Muscle of arm (tissue), 1 donor: ENCODE measurements at regions not wholly inside any gene's neighbourhood (a gene's known extent, or its start where the extent isn't known, plus 50 kb on each side); places are given as distances from the start of the nearest gene placed in this dataset.
"Not testable (repeated sequence)": the region's sequence is repeated elsewhere in the genome, so short reads cannot be mapped to it uniquely, and the experiment has no call there.

Experiments used
- DNase-seq: peaks from one replicate; pipeline ENCODE4 v3.0.0-alpha.2; 2013

DNA sequence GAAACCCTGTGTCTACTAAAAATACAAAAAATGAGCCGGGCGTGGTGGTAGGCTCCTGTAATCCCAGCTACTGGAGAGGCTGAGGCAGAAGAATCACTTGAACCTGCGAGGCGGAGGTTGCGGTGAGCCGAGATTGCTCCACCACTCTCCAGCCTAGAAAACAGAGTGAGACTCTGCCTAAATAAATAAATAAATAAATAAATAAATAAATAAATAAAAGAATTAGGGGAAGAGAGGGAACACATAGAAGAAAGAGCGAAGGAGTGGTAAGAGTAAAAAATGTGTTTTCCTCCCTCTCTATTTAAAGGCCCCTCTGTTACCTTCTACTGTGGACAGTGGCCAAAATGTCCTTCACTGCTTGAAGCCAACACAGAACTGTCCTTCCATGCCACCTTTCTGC lies 103.9 kb upstream of the SOX21 start:
- DNase-seq = no peak

DNA sequence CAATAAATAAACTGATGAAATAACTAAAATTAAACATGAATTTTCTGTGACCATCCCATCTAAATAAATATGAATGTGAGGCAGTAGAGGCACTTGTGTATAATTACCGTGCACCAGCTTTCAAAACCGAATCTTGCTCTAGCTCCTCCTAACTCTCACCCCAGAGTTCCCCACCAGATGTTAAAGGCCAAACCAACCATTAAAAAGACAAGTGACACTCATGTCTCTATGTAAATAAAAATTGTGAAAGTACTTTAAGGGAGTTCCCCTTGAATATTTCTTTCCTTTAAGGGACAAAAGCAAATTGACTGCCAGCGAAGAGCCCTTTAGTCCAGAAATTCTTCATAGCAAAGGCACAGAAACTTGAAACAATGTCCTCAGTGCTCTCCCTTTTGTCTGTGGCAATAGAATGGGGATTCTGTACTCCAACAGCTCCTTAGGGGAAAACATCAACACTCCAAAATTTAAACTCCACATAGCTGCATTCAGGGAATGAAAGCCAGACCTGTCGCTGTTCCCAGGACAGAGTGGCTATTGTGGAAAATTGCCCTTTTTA lies 101.7 kb upstream of the SOX21 start:
- no peak for DNase-seq

DNA sequence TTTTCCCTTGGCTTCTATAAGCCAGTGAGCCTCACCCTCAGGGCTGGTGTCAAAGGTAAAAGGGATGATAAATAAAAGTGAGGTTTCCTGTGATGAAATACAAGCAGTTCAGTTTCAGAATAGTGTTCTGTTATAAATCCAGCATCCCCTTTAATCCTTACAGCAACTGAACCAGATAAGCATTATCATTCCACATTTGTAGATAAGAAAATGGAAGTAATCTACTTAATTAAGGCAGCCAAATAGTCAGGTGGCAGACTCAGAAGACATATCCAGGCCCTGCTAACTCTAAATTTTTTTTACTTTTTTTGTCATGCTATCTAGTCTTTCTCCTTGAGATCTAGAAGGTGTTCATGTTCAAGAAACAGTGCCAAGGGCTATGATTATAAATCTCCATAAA lies 99.4 kb upstream of the SOX21 start:
- no peak for DNase-seq

DNA sequence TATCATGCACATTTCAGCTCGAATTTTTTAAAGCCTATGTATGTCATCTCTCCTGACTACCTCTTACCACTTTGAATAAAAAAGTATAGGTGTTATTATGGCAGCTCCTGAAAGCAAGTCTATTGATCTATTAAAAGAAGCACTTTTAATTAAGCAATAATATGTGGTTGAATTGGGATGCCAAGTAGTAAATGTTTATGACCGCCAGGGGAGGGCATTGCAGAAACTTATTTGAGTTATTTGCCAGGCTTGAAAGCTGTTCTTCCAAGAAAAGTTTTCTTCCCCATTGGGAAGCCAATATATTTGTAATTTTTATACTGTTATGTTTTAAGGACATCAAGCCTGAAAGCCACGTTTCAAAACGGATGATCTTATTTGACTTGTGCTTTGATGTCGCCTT lies 88.1 kb upstream of the SOX21 start:
- no peak for DNase-seq

DNA sequence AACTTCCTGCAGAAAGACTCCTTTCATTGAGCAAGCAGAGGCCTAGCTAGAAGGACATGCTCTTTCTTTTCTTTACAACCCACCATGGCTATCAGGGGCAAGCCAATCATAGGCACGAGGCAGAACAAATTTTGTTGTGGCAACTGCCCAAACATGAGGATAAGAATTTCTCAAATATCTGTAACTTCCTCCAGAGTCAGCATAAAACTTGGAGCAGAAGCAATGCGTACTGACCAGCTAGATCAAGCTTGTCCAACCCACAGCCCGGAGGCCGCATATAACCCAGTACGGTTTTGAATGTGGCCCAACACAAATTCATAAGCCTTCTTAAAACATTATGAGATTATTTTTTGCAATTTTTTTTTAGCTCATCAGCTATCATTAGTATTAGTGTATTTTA lies 87.0 kb upstream of the SOX21 start:
- DNase-seq = no peak

DNA sequence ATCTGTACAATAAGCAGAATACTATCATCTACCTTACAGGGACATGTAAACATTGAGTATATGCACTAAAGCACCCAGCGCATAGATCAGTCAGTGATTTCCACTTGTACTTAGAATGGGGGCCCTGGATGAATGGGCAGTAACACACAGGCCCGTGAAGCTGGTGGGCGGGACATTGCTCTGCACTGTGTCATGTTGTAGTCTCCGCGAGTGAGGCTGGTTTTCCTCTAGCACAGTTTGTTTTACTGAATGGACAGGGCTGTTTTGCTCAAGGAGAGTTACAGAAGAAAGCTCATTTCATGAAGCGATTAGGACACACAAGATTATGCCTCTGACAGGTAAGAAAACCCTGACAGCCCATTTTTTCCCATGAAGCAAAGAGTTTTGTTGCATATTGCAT lies 86.4 kb upstream of the SOX21 start:
- no peak for DNase-seq

DNA sequence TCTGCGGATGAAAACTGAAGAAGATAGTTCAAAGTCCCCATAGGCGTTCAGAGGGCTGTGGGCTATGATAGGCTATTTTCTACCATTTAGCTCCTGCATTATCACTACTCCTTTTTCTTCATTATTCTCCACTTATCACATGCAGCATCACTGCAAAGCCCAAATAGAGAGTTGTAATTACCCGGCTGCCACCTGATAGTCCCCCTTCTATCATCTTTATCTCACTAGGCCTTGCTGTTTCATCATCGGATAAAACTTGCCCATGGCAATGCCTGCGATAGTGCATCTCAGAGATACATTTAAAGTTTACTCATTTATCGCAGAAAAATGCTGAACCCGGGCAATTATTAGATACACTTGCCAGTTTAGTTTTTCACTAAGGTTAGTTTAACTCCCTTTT lies 82.9 kb upstream of the SOX21 start:
- no peak for DNase-seq

DNA sequence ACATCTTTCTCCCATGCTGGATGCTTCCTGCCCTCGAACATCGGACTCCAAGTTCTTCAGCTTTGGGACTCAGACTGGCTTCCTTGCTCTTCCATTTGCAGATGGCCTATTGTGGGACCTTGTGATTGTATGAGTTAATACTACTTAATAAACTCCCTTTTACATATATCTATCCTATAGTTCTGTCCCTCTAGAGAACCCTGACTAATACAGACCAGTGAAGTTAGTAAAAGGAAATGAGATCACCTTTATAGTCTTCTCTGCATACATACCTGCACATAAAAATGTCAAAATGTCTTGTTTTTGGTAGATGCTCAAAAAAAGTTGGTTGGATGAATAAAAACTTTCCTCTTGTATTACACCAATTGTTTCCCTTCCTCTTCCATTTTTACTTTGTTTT lies 73.9 kb upstream of the SOX21 start:
- not testable (repeated sequence) for DNase-seq

DNA sequence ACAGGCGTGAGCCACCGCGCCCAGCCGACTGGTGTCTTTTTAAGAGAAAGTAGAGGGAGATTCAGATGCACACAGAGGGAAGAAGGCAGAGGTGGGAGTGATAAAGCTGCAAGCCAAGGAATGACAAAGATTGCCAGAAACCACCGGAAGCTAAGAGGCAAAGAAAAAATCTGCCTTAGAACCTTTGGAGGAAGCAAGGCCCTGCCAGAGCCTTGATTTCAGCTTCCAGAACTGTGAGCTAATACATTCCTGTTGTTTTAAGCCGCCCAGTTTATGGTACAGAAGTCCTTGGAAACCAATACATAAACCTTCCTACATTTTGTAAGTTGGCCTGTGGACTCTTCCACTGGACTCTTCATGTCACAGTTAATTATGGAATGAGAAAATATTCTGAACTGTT lies 71.7 kb upstream of the SOX21 start:
- peak; percentile 16 for DNase-seq

DNA sequence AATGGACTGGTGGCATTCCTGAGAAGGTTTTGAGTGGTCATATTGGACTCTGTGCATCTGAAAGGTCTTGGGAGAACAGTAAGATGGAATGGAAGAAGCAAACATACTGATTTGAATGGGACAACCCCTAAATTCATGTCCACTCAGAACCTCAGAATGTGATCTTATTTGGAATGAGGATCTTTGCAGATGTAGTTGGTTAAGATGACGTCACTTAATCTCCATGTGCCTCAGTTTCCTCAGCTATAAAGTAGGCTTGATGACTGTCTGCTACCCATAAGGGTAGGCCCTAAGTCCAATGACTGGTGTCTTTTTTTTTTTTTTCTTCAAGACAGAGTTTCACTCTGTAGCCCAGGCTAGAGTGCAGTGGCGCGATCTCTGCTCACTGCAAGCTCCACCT lies 71.1 kb upstream of the SOX21 start:
- no peak for DNase-seq

DNA sequence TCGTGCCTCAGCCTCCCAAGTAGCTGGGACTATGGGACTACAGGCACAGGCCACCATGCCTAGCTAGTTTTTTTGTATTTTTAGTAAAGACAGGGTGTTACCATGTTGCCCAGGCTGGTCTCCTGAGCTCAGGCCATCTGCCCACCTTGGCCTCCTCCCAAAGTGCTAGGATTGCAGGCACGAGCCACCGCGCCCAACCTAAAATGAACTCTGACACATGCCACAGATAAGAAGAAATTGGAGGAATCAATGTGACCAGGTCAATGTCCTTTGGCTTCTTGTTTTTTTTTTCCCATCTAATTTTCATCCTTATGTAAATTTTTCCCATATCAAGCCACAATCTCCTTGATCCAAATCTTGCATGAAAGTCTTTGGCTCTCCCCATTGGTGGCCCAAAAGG lies 68.1 kb upstream of the SOX21 start:
- no peak for DNase-seq

DNA sequence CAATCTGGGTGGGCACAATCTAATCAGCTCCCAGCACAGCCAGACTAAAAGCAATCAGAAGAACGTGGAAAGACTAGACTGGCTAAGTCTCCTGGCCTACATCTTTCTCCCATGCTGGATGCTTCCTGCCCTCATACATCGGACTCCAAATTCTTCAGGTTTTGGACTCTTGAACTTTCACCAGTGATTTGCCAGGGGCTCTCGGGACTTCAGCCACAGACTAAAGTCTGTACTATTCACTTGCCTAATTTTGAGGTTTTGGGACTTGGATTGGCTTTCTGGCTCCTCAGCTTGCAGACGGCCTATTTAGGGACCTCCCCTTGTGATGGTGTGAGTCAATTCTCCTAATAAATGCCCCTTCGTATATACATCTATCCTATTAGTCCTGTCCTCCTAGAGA lies 66.6 kb upstream of the SOX21 start:
- DNase-seq = no peak

DNA sequence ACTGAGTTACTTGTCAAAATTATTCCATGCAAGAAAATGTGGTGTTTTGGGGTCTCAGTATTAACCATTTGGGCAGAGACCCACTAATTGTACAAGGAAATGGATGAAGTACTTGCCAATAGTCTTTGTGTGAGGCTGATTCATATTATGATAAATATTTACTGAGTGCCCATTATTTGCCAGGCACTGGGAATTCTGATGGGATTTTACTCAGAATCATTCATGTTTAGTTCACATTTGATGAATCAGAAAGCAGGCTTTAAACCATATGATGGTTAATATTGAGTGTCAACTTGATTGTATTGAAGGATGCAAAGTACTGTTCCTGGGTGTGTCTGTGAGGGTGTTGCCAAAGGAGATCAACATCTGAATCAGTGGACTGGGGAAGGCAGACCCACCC lies 66.2 kb upstream of the SOX21 start:
- DNase-seq = no peak

DNA sequence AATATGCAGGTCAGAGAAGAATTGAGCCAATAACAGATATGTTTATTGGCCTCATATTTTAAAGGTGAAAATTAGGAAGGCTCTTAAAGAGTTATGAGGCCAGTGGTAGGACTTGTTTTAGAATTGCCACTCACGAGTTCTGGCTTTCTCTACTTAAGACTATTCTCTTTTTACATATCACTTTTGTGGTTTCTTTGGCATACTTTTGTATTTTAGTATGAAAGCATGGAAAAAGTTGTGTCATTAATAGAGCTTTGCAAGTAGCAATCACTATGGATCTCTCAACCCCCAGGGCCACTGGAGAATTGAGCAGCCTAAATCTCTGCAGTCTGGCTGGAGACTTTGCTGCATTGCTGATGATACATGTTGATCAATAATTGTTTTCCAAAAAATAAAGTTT lies 64.6 kb upstream of the SOX21 start:
- DNase-seq = peak; percentile 7

DNA sequence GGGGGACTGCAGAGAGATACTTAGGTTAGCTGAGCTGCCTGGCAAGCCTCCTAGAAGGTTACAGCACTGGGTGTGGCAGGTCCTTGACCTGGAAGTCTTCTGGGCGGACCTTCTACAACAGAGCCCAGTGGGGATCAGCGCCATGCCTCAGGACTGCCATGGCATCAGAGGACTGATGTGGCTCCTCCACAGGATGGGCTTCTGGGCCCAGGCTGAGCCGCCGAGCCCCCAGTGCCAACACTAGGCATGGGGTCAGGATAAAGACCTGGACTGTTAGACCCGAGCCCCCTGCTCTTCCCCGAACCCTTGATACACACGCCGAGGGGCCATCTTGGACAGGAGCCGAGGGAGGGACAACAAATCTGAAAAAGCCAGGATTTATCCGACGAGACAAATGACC lies 64.0 kb upstream of the SOX21 start:
- no peak for DNase-seq

DNA sequence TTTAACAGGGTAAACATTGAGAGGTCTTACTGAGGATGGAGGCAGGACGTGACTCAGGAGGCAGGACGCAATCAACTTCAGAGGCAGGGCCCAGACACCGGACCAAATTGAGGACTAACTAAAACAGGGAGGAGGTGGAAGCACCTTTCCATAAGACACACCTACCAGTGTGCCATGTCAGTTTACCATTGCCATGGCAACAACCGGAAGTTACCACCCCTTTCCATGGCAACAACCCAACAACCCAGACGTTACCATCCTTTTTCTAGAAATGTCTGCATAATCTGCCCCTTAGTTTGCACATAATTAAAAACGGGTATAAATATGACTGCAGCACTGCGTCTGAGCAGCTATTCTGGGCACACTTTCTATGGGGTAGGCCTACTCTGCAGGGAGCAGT lies 53.5 kb upstream of the SOX21 start:
- no peak for DNase-seq

DNA sequence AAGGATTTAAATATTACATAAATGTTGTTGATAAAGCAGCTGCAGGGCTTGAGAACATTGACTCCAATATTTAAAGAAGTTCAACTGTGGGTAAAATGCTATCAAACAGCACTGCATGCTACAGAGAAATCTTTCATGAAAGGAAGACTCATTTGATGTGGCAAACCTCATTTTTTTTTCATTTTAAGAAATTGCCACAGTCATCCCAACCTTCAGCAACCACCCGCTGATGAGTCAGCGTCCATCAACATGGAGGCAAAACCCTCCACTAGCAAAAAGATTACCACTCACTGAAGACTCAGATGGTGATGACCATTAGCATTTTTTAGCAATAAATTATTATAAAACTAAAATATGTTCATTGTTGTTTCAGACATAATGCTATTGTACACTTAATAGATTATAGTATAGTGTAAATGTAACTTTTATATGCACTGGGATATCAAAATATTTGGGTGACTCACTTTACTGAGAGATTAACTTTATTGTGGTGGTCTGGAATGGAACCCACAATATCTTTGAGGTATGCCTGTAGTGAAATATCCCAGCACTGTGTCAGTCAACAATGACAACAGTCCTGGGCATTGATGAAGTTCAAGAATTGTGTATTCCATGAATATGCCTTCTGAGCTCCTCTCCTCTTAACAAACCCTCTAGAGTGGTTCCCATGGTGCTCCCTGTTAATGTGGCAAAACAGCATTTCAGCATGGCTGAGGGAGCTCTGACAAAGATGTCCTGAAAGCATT lies 52.4 kb upstream of the SOX21 start:
- DNase-seq = no peak
